Bronchial epithelial cell (primary cell): ENCODE measurements at regions not wholly inside any gene's neighbourhood (a gene's known extent, or its start where the extent isn't known, plus 50 kb on each side); places are given as distances from the start of the nearest gene placed in this dataset.

Source experiments
- DNase-seq: peaks from one replicate; pipeline ENCODE4 v3.0.0-alpha.2; 2010; ENCODE audit warnings: low read depth
- FAIRE-seq: peaks from 2 replicates; lab custom pipeline; 2011; peaks lifted over from hg19 to GRCh38; lab: Jason Lieb, UNC
- H3K27me3 ChIP-seq: 2 replicates; pipeline ENCODE4 v1.5.1; 2011; ENCODE audit warnings: low read length; ENCODE audit not compliant: control insufficient read depth, insufficient read depth
- H3K36me3 ChIP-seq: 2 replicates; pipeline ENCODE4 v1.5.1; 2011; ENCODE audit warnings: low read length; ENCODE audit not compliant: control insufficient read depth, insufficient read depth
- H3K4me3 ChIP-seq: 2 replicates; pipeline ENCODE4 v1.5.1; 2011; ENCODE audit warnings: mild to moderate bottlenecking, low read depth, low read length, control low read depth
- CTCF ChIP-seq: IDR thresholded peaks from 2 replicates; pipeline ENCODE4 v1.5.1; 2011; ENCODE audit warnings: mild to moderate bottlenecking, moderate library complexity, low read length, control low read depth, inconsistent platforms; ENCODE audit not compliant: insufficient read depth, severe bottlenecking

- no peak for FAIRE-seq
Measured at GRCh38 chr2:106953779-106954178, 67.8 kb upstream of the ST6GAL2 start.

GRCh38 chr2:106954304-106954703 lies 68.3 kb upstream of the ST6GAL2 start:
- H3K27me3 ChIP-seq = no peaks in the 10 kb centered on the region
- no peak for TF ChIP-seq CTCF
- DNase-seq = no peak
- no peak overlapping the region for H3K4me3 ChIP-seq
- no peak for FAIRE-seq
- no peaks in the 10 kb centered on the region for H3K36me3 ChIP-seq

More at GRCh38 chr2:106953779-106954178, 67.8 kb upstream of the ST6GAL2 start:
- Histone ChIP-seq H3K36me3 (no peaks in the 10 kb centered on the region), H3K4me3 (no peak overlapping the region), H3K27me3 (no peaks in the 10 kb centered on the region)
- TF ChIP-seq CTCF = no peak
- no peak for DNase-seq

DNA sequence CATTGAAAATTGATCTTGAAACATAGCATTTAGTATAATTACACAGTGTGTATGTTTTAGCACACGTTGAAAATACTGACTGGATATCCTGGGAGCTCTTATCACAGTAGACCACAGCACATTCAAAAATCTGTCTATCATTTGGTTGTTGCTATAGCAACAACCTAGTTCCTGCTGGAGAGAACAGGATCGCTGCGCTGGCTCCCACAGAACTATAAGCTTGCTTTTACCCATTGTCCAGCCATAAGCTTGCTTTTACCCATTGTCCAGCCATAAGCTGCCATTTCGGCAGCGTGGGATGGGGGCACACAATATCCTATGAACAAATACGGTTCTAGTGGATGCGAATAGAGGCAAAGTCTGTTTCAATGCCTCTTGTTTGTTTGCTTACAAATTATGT lies 70.4 kb upstream of the ST6GAL2 start:
- no peak for TF ChIP-seq CTCF
- DNase-seq (no peak), FAIRE-seq (no peak)
- no peaks in the 10 kb centered on the region for H3K36me3 ChIP-seq
- H3K27me3 ChIP-seq = no peaks in the 10 kb centered on the region
- no peak overlapping the region for H3K4me3 ChIP-seq

DNA sequence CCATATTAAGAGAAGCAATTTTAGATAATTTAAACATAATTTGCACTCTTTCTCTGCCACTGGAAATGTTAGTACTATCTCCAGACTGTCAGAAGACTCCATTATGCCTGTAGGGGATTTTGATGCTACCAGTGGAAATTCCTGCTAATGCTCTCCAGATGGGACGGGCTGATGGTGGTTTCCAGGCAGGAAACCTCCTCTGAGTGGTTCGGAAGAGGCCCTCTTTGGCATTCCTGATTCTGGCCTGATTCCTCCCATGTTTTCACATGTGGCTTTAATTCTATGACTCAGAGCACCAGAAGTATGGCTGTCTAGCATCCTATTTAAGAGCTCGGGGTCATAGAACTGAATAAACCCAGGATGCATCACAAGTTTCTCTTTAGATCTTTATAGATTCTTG lies 70.9 kb upstream of the ST6GAL2 start:
- TF ChIP-seq CTCF = no peak
- Histone ChIP-seq H3K4me3 (no peak overlapping the region), H3K27me3 (no peaks in the 10 kb centered on the region), H3K36me3 (no peaks in the 10 kb centered on the region)
- DNase-seq (no peak), FAIRE-seq (no peak)

DNA sequence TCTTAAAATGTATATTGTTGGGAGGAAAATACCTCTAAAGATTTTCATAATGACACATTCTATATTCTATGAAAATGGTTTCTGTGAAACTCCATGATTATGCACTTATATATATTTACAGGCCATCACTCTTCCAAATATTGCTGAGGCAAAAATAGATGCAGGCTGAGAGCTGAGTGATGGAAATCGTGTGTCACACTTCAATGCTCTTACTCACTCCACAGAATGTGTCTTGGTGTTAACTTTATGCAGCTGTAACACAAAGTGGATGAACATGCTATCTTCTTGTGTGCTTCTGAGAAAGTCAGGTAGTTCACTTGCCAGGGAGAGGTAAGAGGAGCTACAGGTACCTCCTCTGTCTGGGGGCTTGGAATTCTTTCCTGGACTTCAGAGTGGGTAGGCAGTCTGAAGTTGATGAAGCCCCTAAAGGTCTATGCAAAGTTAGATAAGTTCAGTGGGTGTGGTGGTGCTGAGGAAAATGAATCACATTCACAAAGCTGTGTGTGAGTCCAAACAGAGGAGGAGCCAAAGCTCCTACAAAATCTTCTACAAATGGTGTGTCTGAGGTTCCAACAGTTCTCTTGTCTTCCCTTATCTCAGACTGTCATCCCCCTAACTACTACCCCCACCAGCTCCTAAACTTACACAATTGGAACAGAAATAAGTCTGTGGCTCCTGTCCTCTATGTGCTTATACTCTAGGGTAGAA lies 74.2 kb upstream of the ST6GAL2 start:
- TF ChIP-seq CTCF = no peak
- Histone ChIP-seq H3K4me3 (no peak overlapping the region), H3K27me3 (no peaks in the 10 kb centered on the region), H3K36me3 (no peaks in the 10 kb centered on the region)
- FAIRE-seq = no peak
- DNase-seq = no peak

GRCh38 chr2:106960683-106961161 lies 74.8 kb upstream of the ST6GAL2 start:
- H3K4me3 ChIP-seq = no peak overlapping the region
- FAIRE-seq (no peak), DNase-seq (no peak)
- no peak for TF ChIP-seq CTCF
- H3K36me3 ChIP-seq = no peaks in the 10 kb centered on the region
- no peaks in the 10 kb centered on the region for H3K27me3 ChIP-seq
